ENCODE measurements at regions not wholly inside any gene's neighbourhood (a gene's known extent, or its start where the extent isn't known, plus 50 kb on each side); places are given as distances from the start of the nearest gene placed in this dataset.

- TF ChIP-seq CREB1 (IDR thresholded peaks at IDR 0.05; ENCODE audit: low read depth) (no peak), RAD21 (IDR thresholded peaks at IDR 0.05; ENCODE audit: low read depth) (no peak), EGR1 (IDR thresholded peaks at IDR 0.05) (no peak), YY1 (IDR thresholded peaks at IDR 0.05; ENCODE audit: low read depth) (no peak), EP300 (IDR thresholded peaks at IDR 0.05; ENCODE audit: borderline replicate concordance) (no peak), TAF1 (IDR thresholded peaks at IDR 0.05; ENCODE audit: low read depth) (no peak), REST (IDR thresholded peaks at IDR 0.05; ENCODE audit: low read depth) (no peak), USF1 (IDR thresholded peaks at IDR 0.05) (no peak), NFIC (IDR thresholded peaks at IDR 0.05) (no peak)
These were observed 395.3 kb upstream of the GOLIM4 start for GRCh38 chr3:168490981-168491380.
